ENCODE measurements at regions not wholly inside any gene's neighbourhood (a gene's known extent, or its start where the extent isn't known, plus 50 kb on each side); places are given as distances from the start of the nearest gene placed in this dataset.

GRCh38 chr2:168340931-168341330 lies 93.5 kb upstream of the STK39 start:
- DNase-seq = no peak

GRCh38 chr2:168343586-168343985 lies 96.2 kb upstream of the STK39 start:
- DNase-seq = no peak

GRCh38 chr2:168344706-168345105 lies 97.3 kb upstream of the STK39 start:
- no peak for DNase-seq

GRCh38 chr2:168345601-168346000 lies 98.2 kb upstream of the STK39 start:
- DNase-seq = no peak

- peak; percentile 41 for DNase-seq
Measured at GRCh38 chr2:168346725-168347477, 99.5 kb upstream of the STK39 start.

- DNase-seq = no peak
Measured at GRCh38 chr2:168348076-168348475, 100.7 kb upstream of the STK39 start.

GRCh38 chr2:168350380-168350779 lies 103.0 kb upstream of the STK39 start:
- DNase-seq = no peak

GRCh38 chr2:168353251-168353650 lies 102.8 kb upstream of the CERS6 start:
- no peak for DNase-seq

GRCh38 chr2:168354499-168354898 lies 101.6 kb upstream of the CERS6 start:
- DNase-seq = no peak

- DNase-seq = no peak
Measured at GRCh38 chr2:168355121-168355520, 101.0 kb upstream of the CERS6 start.

GRCh38 chr2:168355779-168356476 lies 100.1 kb upstream of the CERS6 start:
- no peak for DNase-seq

GRCh38 chr2:168356477-168356835 lies 99.6 kb upstream of the CERS6 start:
- DNase-seq = no peak

- DNase-seq = no peak
Measured at GRCh38 chr2:168357797-168358472, 98.1 kb upstream of the CERS6 start.

- DNase-seq = no peak
Measured at GRCh38 chr2:168359082-168359481, 97.0 kb upstream of the CERS6 start.

- DNase-seq = no peak
Measured at GRCh38 chr2:168363347-168364092, 92.6 kb upstream of the CERS6 start.

- DNase-seq = no peak
Measured at GRCh38 chr2:168365094-168365621, 90.9 kb upstream of the CERS6 start.

GRCh38 chr2:168369031-168369430 lies 87.0 kb upstream of the CERS6 start:
- no peak for DNase-seq

- DNase-seq = no peak
Measured at GRCh38 chr2:168371273-168372019, 84.6 kb upstream of the CERS6 start.

GRCh38 chr2:168373468-168373867 lies 82.6 kb upstream of the CERS6 start:
- DNase-seq = no peak

GRCh38 chr2:168375195-168375798 lies 80.8 kb upstream of the CERS6 start:
- DNase-seq = no peak

- no peak for DNase-seq
Measured at GRCh38 chr2:168378960-168379669, 77.0 kb upstream of the CERS6 start.
